ENCODE measurements at regions not wholly inside any gene's neighbourhood (a gene's known extent, or its start where the extent isn't known, plus 50 kb on each side); places are given as distances from the start of the nearest gene placed in this dataset.

DNA sequence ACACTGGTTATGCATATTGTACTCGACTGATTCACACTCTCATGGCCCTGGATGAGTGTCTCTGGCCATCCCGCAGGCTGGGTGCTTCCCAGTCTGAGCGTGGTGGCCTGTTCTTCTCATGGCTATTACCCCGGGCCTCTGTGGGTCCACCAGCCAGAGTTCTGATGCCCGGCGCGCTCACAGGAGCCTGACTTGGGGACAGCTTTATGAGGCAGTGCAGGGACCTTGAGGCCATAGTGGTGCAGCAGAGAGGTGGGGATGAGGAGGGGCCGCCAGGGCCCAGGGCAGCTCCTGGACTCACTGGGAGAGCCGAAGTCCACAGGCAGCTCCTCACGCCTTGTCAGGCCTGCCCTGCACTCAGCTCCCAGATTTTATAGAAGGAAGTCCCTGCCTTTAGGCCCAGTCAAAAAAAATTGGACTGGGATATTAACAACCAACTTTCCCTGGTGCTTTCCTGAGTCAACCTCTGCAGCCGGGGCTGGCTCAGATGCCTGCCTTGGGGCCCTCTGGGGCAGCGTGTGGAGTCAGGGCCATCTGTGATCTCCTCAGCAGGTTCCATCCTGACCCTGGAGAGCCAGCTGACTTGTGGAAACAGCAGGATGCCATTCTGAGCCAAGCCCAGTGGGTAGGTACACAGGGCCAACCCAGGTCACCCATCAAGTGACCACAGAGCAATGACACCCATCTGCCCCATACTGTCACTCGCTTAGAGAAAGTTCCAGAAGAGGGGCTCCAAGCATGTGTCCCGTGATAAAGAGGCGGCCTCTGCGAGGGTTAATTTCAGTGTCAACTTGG is 89.4 kb upstream of the DIO3 start:
- H3K36me3 Mint-ChIP-seq, result no peaks in the 10 kb centered on the region
- no peak overlapping the region for H3K4me3 Mint-ChIP-seq
- ATAC-seq (no peak), DNase-seq (no peak)
- POLR2A ChIA-PET, result no interaction called here
- H3K9me3 Mint-ChIP-seq, result no peaks in the 10 kb centered on the region
- no peaks in the 10 kb centered on the region for H3K4me1 Mint-ChIP-seq
- peaks cover 2 to 39% (median 14%) of the 10 kb centered on the region in 5 donors for H3K27me3 Mint-ChIP-seq
- no peak overlapping the region for H3K27ac Mint-ChIP-seq

GRCh38 chr14:101472518-101472849 is 88.8 kb upstream of the DIO3 start:
- POLR2A ChIA-PET, result no interaction called here
- Mint-ChIP-seq H3K36me3 (no peaks in the 10 kb centered on the region), H3K27ac (no peak overlapping the region), H3K9me3 (no peaks in the 10 kb centered on the region), H3K27me3 (peaks cover 0 to 39% (median 9%) of the 10 kb centered on the region in 5 donors), H3K4me1 (no peaks in the 10 kb centered on the region), H3K4me3 (no peak overlapping the region)
- ATAC-seq (no peak), DNase-seq (no peak)

DNA sequence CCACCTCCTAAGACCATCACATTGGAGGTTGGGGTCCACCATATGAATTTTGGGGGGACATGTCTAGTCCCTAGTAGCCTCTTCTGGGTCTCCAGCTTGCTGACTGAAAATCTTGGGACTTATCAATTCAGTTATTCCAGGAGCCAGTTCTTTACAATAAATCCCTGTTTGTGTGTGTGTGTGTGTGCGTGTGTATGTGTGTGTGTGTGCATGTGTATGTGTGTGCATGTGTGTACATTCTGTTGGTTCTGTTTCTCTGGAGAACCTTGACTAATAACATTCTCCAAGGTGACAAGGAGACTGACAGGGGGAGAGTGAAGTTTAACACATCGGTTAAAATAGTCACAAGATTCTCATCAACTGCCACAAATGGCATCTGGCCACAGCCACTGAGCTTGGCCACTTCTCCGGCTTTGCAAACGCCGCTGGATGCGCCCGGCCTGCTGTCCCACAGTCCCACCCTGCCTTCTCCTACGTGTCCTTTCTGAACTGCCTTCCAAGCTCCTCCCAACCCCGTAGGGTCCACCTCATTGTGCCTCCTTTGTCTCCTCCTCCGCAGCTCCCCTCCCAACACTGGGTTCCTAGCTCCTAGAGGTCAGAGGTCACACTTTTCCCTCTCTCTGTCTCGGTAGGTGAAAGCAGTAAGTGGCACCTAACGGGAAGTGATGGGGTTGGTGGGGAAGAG is 88.1 kb upstream of the DIO3 start:
- POLR2A ChIA-PET, result no interaction called here
- no peaks in the 10 kb centered on the region for H3K9me3 Mint-ChIP-seq
- no peaks in the 10 kb centered on the region for H3K36me3 Mint-ChIP-seq
- H3K27me3 Mint-ChIP-seq, result peaks cover 3 to 41% (median 7%) of the 10 kb centered on the region in 5 donors
- H3K4me1 Mint-ChIP-seq, result no peaks in the 10 kb centered on the region
- no peak overlapping the region for H3K27ac Mint-ChIP-seq
- DNase-seq (peak in 1 of 10 donors; percentile 12), ATAC-seq (no peak)
- no peak overlapping the region for H3K4me3 Mint-ChIP-seq

GRCh38 chr14:101473795-101474562 is 87.3 kb upstream of the DIO3 start:
- no peak overlapping the region for H3K4me3 Mint-ChIP-seq
- DNase-seq (no peak), ATAC-seq (no peak)
- no peak overlapping the region for H3K27ac Mint-ChIP-seq
- H3K4me1 Mint-ChIP-seq, result no peaks in the 10 kb centered on the region
- no peaks in the 10 kb centered on the region for H3K36me3 Mint-ChIP-seq
- POLR2A ChIA-PET, result no interaction called here
- H3K27me3 Mint-ChIP-seq, result peaks cover 3 to 41% (median 7%) of the 10 kb centered on the region in 5 donors
- H3K9me3 Mint-ChIP-seq, result no peaks in the 10 kb centered on the region

- H3K4me1 Mint-ChIP-seq, result no peaks in the 10 kb centered on the region
- POLR2A ChIA-PET, result no interaction called here
- peak overlapping the region in 1 of 10 donors; percentile 75 for H3K27ac Mint-ChIP-seq
- no peak overlapping the region for H3K4me3 Mint-ChIP-seq
- H3K36me3 Mint-ChIP-seq, result no peaks in the 10 kb centered on the region
- ATAC-seq (no peak), DNase-seq (no peak)
- peaks cover 6 to 41% (median 11%) of the 10 kb centered on the region in 5 donors for H3K27me3 Mint-ChIP-seq
- H3K9me3 Mint-ChIP-seq, result no peaks in the 10 kb centered on the region
These were observed 86.5 kb upstream of the DIO3 start for GRCh38 chr14:101474563-101475455.

GRCh38 chr14:101475456-101476257 is 85.6 kb upstream of the DIO3 start:
- H3K4me1 Mint-ChIP-seq, result no peaks in the 10 kb centered on the region
- no peak overlapping the region for H3K4me3 Mint-ChIP-seq
- ATAC-seq (no peak), DNase-seq (no peak)
- no peaks in the 10 kb centered on the region for H3K9me3 Mint-ChIP-seq
- POLR2A ChIA-PET, result no interaction called here
- H3K27ac Mint-ChIP-seq, result peak overlapping the region in 1 of 10 donors; percentile 75
- H3K36me3 Mint-ChIP-seq, result no peaks in the 10 kb centered on the region
- H3K27me3 Mint-ChIP-seq, result peaks cover 6 to 42% (median 11%) of the 10 kb centered on the region in 5 donors

GRCh38 chr14:101476258-101476915 is 84.9 kb upstream of the DIO3 start:
- no peak overlapping the region for H3K27ac Mint-ChIP-seq
- POLR2A ChIA-PET, result no interaction called here
- no peak for DNase-seq

DNA sequence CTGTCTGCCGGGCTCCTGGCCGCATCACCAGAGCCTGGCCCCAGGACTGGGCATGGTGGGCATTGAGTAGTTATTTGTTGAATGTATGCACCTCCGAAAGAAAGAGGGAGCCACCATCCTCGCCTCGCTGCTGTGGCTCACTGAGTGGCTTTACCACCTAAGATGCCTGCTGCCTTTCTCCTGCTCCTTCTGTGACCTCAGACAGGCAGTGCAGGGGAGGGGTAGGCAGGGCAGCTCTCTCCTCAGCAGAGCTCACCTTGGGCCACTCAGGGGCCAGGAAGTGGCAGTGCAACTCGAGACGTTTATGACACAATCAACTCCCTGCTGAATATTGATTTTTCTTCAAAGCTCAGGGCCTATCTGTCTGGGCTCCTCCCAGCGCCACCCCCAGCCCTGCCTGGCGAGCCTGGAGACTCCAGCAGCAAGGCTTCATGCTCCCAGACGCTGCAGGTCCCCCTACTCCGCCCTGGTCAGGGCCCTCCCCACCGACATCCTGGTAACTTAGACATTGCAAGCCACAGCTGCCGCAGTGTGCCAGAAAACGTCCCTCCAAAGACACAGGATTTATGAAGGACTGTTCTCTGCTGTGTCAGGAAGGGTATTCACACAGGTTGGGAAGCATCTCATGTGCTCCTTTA is 84.3 kb upstream of the DIO3 start:
- no peak overlapping the region for H3K4me3 Mint-ChIP-seq
- peaks cover 6 to 45% (median 16%) of the 10 kb centered on the region in 5 donors for H3K27me3 Mint-ChIP-seq
- H3K4me1 Mint-ChIP-seq, result no peaks in the 10 kb centered on the region
- no peaks in the 10 kb centered on the region for H3K36me3 Mint-ChIP-seq
- DNase-seq (no peak), ATAC-seq (no peak)
- H3K9me3 Mint-ChIP-seq, result peaks cover 0 to 8% (median 1%) of the 10 kb centered on the region in 9 donors
- H3K27ac Mint-ChIP-seq, result peak overlapping the region in 1 of 10 donors; percentile 7
- POLR2A ChIA-PET, result no interaction called here

More at GRCh38 chr14:101476258-101476915, 84.9 kb upstream of the DIO3 start:
- no peaks in the 10 kb centered on the region for H3K36me3 Mint-ChIP-seq
- H3K27me3 Mint-ChIP-seq, result peaks cover 6 to 43% (median 15%) of the 10 kb centered on the region in 5 donors
- no peak overlapping the region for H3K4me3 Mint-ChIP-seq
- no peak for ATAC-seq
- H3K9me3 Mint-ChIP-seq, result peaks cover 0 to 2% (median 0%) of the 10 kb centered on the region in 9 donors
- H3K4me1 Mint-ChIP-seq, result no peaks in the 10 kb centered on the region

DNA sequence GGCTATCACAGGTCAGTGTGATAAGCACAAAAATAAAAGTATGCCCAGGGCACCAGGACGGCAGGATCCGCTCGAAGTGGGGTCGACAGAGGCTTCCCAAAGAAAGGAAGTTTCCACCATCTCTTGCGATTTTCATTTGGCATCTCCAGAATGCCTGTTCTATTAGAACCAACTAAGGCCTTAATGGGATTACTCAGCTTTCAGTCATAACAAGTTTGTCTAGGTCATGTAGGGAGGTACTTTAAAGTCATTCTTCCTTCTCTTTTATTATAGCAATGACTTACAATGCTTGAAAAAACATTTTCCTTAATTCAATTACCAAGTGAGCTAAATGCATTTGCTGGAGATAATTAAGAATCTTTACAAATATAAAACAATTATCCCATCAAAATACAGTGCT is 83.6 kb upstream of the DIO3 start:
- no peaks in the 10 kb centered on the region for H3K36me3 Mint-ChIP-seq
- POLR2A ChIA-PET, result no interaction called here
- H3K4me3 Mint-ChIP-seq, result no peak overlapping the region
- H3K4me1 Mint-ChIP-seq, result no peaks in the 10 kb centered on the region
- ATAC-seq (no peak), DNase-seq (no peak)
- peaks cover 7 to 51% (median 20%) of the 10 kb centered on the region in 5 donors for H3K27me3 Mint-ChIP-seq
- H3K27ac Mint-ChIP-seq, result no peak overlapping the region
- peaks cover 0 to 9% (median 3%) of the 10 kb centered on the region in 9 donors for H3K9me3 Mint-ChIP-seq

GRCh38 chr14:101478096-101478495 is 83.2 kb upstream of the DIO3 start:
- Mint-ChIP-seq H3K27ac (peak overlapping the region in 1 of 10 donors; percentile 24), H3K36me3 (no peaks in the 10 kb centered on the region), H3K4me1 (no peaks in the 10 kb centered on the region), H3K9me3 (peaks cover 0 to 13% (median 7%) of the 10 kb centered on the region in 9 donors), H3K4me3 (no peak overlapping the region), H3K27me3 (peaks cover 9 to 55% (median 22%) of the 10 kb centered on the region in 5 donors)
- DNase-seq (no peak), ATAC-seq (no peak)
- POLR2A ChIA-PET, result no interaction called here

- H3K4me3 Mint-ChIP-seq, result no peak overlapping the region
These were observed 82.4 kb upstream of the DIO3 start for GRCh38 chr14:101478796-101479410.

More at GRCh38 chr14:101478796-101479410, 82.4 kb upstream of the DIO3 start:
- DNase-seq (peak in 1 of 10 donors; percentile 22), ATAC-seq (no peak)
- H3K27me3 Mint-ChIP-seq, result peaks cover 9 to 62% (median 27%) of the 10 kb centered on the region in 5 donors
- POLR2A ChIA-PET, result no interaction called here
- H3K36me3 Mint-ChIP-seq, result peaks cover 0 to 3% (median 0%) of the 10 kb centered on the region in 3 donors
- no peaks in the 10 kb centered on the region for H3K4me1 Mint-ChIP-seq
- H3K9me3 Mint-ChIP-seq, result peaks cover 1 to 21% (median 15%) of the 10 kb centered on the region in 9 donors
- H3K27ac Mint-ChIP-seq, result peak overlapping the region in 1 of 10 donors; percentile 62

Measured in naive thymus-derived CD8-positive, alpha-beta T cell (primary cell).